ENCODE measurements at regions not wholly inside any gene's neighbourhood (a gene's known extent, or its start where the extent isn't known, plus 50 kb on each side); places are given as distances from the start of the nearest gene placed in this dataset.

DNA sequence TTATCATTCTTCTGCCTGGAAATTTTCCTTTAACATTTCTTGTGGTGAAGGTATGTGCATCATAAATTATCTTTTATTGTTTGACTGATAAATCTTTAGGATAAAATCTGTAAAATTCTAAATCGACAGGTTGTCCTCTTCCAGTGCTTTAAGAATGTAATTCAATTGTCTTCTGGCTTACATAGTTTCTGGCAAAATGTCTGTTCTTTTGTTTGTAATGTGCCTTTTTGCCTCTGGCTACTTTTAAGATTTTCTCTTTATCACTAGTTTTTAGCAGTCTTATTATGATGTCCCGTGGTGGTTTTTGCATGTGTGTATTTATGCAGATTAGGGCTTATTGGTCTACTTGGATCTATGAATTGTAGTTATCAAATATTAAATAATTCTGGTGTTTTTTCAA lies 203.6 kb upstream of the COPS8 start:
- no peak for DNase-seq

DNA sequence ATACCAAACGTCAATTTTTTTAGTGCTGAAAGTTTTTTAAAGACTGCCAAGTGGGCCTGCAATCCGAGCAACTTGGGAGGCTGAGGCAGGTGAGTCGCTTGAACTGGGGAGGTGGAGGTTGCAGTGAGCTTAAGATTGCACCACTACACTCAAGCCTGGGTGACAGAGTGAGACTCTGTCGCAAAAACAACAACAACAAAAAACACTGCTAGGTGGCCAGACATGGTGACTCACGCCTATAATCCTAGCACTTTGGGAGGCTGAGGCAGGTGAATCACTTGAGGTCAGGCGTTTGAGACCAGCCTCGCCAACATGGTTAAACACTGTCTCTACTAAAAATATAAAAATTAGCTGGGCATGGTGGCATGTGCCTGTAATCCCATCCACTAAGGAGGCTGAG lies 202.8 kb upstream of the COPS8 start:
- DNase-seq = no peak

DNA sequence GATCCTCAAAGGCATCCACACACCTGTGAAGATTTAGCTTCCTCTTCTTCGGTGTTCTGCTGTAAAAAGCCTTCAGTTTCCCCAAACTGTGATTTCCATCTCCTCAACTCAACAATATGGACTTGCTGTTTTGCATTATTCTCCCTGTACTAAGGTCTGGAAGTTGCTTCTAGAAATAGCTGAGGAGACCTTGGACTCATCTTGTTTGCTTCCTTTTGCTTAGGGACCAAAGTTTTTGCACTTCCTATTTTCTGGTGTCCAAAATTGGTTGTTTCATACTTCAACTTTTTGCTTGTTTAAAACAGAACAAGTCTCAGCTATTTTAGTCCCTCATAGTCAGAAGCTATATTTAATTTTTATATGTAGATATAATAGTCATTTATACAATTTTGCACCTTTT lies 201.9 kb upstream of the COPS8 start:
- no peak for DNase-seq

DNA sequence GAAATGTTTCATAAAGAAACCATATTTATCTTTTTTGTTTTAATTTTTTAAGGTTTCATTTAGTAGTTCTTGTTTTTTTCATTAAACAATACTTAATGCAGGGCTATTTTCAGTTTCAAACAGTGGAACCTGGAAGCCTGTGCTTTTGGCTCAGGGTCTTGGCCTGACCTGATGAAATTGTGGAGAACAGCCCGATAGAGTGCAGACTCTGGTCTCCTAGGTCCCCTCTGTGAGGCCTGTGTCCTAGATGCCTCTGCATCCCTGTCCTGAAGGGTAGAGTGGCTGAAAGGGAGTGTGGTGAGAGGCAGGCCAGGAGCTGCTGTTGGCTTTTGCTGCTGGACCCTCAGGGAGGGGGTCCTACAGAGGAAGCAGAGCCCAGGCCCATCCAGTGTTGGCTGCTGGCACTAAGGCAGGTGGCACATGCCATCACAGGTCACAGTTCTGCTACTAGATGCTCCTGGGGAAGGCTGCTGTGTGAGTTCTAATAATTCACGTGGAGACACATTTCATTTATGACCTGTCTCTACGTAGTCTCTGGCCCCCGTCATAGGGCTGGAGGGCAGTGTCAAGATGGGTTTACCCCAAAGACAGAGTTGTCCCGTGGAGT lies 201.0 kb upstream of the COPS8 start:
- DNase-seq = no peak

DNA sequence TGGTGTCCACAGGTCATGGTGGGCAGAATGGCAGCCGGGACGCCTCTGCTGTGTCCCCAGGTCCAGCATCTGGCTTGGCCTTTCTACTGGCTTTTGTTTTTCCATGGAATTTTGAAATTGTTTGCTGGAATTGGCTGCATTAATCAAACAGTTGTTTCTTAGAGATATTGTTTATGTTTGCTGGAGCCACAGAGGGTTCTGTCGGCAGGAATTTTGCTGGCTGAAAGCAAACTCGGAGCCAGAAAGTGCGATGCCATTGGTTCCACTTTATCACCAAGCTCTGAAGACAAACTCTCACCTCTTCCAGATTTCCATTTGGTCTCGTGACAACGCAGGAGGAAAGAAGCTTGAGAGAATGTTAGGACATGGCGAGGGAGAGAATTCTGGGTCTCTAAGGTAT lies 199.2 kb upstream of the COPS8 start:
- DNase-seq = no peak

DNA sequence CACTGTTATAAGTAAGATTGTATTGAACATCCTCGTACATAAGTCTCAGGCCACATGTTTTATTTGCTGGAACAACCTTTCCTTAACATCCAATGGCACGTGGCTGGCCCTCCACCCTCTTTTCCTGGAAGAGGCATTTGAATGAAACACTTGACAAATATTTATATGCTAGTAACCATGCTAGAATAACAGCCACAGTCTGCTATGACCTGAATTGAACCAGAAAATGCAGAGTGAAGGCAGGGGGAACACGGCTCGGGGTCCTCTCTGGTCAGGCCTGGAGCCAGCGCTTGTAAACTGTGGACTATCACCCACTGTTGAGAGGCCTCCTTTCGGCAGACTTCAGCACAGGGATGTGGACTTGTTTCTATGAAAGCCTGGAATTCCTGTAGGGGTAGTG lies 198.2 kb upstream of the COPS8 start:
- no peak for DNase-seq

DNA sequence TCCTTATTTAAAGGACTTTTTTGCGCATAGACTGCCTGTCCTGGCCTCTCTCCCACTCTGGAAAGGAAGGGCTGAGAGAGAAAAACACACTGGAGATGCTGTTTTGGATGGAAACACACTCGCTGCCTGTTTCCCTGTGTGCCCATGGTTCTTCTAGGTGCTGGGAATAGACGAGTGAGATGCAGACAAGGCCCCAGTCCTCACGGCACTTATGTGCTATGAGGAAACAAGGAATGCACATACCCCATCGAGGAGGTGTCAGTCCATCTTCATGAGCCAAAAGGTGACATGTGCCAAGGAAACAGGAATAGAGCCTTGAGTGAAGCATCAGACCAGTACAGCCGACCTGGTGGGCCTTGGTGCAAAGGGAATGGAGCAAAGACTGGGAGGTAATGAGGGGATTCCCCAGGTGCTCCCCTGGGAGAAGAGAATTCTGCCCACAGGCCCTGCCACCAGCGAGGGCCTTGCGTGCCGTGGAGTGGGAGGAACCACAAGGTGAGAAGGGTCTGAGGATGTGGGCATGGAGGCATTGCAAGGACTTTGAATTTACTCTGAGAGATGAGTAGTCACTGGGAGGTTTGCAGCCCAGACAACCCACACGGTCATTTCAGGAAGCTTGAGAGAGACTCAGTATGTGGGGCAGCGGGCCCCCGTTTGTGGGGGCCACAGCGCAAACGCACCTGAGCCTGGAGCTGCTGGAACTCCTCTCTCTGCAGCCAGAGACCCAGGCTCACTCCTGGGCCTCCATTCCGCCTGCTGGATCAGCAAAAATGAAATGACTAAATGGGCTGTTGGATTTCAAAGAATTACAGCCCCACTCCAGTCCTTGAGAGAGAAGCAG lies 197.5 kb upstream of the COPS8 start:
- DNase-seq = no peak

DNA sequence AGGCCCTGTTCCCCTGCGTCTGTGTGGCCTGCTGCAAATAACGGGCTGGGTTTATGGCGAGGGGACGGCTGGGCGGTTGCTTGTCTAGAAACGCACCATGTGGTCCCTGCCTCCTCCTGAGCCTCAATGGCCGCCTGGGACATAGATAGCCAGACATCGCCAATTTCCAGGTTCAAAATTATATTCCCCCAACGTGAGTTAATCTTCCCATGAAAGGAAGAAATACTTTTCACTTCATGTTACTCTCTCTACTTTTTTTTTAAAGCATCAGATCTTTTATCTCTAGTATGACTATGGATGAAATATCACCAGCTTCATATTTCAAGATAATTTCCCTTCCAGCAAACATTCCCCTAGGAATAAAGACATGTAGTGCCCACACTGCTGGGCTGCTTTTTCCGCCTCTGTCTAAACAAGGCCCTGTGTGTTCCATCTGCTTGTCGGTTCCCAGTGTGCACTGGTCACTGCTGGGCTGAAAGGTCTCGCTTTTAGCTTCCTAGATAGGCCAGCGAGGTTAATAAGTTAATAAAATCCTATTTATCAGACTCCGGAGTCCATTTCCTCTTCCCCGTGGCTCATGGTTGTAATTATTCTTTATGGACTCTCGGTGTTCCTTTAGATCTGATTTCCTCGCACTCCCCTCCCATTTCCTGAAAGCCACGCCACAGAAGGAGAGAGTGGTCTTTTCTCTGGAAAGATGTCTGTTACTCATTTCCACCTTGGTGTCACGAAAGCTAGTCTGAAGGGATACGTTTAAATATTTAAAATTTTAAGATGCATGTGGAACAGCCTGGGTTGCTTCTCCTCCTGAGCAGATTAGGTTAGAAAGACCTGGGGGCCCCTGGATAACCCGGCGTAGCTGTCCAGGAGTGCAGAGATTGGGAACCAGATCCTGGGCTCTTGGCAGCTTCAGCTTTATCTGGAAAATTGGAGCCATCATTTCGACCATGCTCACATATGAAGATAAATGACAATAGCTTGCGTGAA lies 196.6 kb upstream of the COPS8 start:
- no peak for DNase-seq

DNA sequence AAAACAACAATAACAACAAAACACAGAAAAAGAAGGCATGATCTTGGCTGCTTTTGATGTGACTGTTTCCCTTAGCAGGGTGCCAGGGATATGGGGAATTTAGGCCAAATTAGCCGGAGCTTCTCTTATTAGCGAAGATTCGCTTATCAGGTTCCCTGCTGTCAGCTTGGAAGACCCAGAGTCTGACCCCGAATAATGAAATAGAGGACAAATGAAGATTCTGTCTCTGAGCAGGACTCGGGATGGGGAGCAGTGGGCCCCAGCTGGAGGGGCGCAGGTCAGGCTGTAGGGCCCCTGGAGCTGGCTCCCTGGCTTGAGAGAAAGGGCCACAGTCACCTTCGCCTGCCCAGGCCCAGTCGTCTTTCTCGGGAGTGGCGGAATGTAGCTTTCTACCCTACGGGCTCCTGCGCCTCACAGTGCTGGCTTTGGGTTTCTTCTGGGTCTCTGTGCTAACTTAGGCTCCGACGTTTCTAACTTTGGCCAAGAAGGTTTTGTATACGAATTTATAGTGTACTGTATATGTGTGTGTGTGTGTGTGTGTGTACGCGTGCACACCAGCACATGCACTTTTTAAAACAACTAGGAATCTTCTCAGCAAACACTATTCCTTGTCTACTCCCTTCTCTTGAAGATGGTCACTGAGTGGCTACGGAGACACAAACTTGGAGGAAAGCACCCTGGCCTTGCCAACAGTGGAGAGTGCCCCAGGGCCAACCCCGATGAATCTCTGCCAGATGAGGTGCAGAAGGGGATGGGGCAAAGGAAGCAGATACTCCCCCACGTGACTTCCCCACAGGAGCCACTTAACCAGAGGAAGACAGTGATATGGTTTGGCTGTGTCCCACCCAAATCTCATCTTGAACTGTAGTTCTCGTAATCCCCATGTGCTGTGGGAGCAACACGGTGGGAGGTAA lies 195.6 kb upstream of the COPS8 start:
- no peak for DNase-seq

DNA sequence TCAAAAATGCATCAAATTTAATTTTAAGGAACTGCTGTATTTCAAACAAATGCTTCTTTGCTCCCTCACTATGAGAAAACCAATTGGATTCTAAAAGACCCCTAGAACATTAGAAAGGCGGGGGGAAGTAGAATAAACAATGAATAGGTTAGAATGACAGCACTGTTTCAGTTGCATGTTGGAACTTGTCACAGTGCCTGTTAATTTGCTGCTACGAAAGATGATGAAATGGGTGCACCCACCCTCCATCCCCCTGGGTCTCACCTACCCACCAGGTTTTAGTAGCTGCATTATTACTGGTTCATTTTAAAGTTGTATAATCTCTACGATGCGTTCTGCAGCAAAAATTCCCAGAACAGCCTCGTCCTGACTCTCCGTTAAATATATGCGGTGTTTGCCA lies 193.0 kb upstream of the COPS8 start:
- no peak for DNase-seq

DNA sequence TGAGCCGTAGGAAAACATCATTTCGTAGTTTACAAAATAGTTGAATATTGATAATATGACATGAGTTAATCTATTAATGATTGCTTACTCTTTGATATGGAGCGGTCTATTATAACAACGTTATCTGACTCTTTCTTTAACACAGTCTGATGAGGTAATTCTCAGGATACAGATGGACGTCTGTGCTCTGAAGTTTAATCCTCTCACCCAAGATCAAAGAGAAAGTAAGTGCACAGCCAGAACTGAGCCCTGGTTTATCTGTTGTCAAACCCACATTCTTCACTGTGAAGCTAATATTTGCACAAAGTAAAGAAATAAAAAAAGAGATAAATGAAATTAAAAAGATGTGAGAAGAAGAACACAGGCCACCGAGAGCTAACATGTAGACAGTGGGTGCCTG lies 190.9 kb upstream of the COPS8 start:
- no peak for DNase-seq

DNA sequence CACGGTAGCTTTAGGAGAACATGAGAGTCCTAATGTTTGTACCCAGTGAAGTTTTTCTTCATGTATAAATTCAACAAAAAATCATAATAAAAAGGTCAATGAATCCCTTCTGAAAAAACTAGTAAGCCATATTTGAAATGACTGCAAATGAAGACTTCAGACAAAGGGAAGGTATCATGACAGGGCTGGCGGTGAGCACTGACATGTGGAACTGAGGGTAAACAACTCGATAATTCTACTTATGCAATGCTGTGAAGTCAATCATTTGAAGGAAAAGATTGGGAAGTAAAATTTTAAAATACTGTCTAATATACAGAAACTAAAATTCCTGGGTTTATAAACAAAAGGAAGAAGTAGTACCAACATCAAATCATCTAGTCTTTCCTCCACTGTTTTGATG lies 190.2 kb upstream of the COPS8 start:
- no peak for DNase-seq

DNA sequence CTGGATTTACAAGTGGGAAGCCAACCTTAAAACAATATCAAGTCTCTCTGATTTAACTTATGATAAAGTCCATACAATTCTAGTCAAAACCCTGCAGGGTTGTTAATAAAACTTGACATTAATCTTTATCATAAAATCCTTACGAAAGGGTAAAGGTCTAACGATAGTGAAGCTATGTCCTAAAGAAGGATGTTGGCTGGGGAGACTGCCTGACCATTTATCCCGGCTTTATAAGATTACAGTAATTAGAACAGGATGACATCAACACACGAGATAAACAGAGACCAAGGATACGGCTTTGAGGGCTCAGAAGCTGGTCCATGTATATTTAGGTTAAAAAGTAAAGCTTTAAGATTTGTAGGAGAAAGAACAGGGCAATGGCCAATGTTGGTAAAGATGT lies 189.0 kb upstream of the COPS8 start:
- DNase-seq = no peak

DNA sequence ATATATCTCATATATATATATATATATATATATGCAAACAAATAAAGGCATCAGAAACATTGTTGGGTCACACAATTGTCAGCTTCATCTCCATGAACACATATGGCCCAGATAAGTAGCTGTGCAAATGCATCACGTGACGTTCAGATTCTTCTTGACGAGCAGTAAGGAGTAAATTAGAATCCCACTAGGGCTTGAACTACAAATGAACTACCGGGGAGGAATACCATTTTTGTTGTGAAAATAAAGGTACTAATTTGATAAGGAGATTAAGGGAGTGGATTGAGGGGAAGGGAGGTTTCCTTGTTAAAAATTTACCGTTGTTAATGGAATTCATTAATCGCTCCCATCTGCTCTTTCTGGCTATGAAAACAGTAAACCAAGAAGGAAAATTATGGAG lies 186.5 kb upstream of the COPS8 start:
- DNase-seq = no peak

DNA sequence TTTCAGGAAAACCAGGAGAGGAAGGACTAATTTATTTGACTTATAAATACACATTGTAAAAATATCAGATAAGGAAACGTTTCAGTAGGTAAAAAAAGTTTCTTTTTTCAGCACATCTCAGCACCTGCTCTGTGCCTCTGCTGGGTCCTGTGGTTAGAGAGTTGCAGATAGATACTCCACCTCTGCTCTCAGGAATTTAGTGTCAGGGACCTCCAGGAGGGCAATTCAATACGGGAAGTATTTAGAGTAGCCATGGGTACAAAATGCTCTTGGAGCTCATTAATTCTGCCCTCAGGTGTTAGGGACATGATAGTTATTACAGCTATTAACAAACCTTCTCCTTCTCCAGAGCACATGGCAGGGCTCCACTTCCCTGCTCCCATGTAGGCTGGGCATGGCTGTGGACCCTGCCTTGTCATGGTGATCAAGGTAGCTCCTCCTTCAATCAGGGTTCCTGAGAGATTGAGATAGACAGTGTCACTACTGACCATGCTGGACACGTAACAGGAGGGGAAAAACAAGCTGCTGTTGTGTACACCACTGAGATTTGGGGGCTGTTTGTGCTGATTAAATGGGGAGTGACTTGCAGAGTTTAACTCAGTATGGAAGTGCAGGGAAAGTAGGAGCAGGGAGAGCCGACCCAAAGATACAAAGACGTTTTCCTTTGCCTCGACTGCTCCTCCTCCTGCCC lies 185.6 kb upstream of the COPS8 start:
- no peak for DNase-seq

DNA sequence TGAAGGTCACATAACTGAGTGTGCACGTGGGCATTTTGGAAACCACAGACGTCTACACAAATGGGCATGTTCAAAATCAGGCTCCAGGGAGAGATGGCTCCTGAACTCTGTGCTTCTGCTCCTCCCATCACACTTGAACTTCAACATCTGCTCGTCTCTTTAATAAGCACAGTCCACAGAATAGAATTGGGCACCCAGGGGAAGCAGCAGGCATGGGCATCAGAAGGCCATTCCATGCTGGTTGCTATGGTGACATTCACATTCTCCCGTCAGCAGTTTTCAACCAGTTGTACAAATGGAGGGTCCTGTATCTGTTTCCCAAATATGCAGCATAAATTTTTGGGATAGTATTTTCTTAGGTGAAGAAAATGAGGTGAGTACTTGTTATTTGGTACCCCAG lies 183.7 kb upstream of the COPS8 start:
- no peak for DNase-seq

DNA sequence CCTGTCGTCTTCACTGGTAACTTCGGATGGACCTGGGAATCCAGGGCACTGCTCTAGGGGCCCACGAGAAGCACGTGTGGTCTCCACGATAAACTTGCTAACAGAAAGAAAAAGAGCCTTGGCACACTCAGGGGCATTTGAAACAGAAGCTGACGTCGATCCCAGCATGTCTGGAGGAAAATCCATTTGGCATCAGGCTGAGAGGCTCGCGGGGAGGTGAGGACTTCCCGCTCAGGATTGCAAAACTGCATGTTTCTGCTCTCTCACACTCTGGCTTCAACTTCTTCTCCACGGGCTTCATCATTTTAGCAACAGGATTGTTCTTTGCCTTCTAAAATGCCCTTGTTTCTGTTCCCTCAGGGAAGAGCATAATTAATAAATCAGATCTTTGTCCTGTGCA lies 181.7 kb upstream of the COPS8 start:
- DNase-seq = no peak

DNA sequence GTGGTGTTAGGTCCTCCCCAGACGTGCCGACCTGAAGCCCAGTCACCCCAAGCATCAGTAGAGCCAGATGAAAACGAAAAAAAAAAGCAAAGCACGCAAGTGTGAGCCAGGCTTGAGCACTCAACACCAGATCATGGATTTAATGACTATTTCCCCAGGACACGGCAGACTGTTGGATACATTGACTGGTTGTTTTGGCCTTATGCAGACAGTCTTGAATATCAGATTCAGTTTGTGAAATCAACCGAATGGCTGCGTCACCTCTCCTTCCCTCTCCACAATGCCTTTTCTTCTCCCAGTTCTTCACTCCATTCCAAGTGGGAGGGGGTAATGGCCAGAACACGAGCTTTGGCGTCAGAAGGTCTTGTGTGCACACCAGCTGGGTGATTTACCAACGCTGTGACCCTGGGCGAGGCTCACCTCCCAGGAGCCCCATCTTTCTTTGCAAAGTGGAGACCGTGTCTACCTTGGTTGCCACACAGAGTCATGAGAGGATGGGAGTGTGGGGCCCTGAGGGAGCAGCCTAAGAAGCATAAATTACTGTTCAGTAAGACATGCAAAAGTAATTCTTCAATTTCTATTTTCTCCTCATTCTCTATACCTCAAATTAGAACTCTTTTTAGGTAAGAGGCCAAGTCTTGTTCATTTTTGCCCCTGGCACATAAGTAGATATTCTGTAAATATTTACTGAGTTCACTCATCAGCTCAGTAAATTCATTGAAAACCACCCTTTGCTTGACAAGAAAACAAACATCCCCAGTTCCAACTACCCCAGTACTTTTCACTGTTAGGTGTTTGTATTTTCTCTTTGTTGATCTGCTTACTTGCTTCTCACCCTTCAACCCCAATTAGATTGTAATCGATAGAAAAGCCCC lies 181.1 kb upstream of the COPS8 start:
- no peak for DNase-seq

DNA sequence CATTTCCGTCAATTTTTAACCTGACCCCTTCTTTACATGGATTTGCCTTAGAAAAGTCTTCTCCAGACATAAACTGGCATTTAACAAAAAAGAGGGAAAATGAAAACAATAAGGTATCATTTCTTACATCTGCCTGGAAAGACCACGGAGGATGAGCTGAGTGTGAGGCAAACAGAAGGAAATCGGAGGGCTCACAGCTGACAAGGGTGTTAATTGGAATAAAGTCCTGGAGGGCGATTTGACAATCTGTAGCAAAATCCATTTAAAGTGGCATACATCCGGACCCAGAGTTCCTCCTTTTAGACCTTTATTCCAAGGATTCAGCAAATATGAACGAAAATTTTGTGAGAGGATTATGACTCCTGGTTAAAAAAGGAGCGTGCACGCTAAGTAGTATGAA lies 179.7 kb upstream of the COPS8 start:
- no peak for DNase-seq

DNA sequence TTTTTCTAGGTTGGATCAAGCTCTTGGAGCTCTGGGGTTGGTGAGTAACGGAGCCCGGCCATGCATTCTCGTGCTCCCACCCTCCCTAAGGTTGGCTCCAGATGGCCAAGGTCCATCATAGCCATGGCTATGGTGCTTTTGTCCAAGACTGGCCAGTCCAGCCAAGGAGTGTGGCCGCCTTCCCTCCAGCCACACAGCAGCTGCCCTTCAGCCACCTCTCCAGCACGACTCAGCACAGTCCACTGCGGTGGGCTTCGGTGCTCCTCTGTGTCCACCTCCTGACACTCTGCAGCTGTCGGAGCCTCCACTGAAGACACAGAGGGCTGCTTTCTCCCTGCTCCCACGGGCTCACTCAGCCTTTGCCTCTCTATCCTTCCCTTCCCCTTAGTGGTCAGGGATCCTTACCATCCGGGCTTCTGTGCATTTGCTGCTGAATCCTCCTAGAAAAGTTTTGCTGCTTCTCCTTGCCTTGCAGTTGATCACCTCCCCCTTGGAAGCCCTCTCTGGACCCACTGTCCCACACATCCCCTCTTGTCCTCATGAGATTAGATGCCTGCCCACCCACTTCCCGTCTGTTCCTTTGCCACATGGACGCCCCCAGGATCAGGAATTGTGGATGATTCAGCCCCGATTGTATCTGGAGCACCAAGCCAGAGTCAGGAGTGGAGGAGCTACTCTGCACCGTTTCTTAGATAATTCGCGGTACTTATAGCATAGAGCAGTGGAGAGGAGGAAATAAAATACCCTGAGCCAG lies 177.1 kb upstream of the COPS8 start:
- DNase-seq = no peak
